ENCODE measurements at regions not wholly inside any gene's neighbourhood (a gene's known extent, or its start where the extent isn't known, plus 50 kb on each side); places are given as distances from the start of the nearest gene placed in this dataset.
"Not testable (repeated sequence)": the region's sequence is repeated elsewhere in the genome, so short reads cannot be mapped to it uniquely, and the experiment has no call there.

DNA sequence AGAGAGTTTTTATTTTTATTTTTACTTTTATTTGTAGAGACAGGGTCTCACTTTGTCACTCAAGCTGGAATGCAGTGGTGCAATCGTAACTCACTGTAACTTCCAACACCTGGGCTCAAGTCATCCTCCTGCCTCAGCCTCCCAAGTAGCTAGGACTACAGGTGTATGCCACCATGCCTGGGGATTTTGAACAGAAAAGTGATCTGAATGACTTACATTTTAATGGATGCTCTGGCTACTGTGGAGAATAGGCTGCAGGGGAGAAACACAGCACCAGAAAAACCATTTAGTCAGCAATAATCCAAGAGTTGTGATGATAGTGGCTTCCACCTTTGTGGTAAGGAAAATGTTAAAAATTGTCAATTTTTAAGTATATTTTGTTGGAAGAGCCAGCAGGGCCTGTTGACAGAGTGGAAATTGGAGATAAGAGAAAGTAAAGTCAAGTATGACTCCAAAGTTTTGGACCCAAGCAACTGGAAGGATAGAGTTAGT is 106.0 kb upstream of the LOC128125822 start:
- intact Hi-C loops (cut with DNase I): no loop called here
- no peaks in the 10 kb centered on the region for H3K4me1 ChIP-seq (ENCODE audit: control insufficient read depth in 2 of 3, insufficient read depth in 2 of 3, low read depth in 1 of 3, low read length in 3 of 3)
- H3K27me3 ChIP-seq (ENCODE audit: control insufficient read depth, insufficient read depth, low read length): no peaks in the 10 kb centered on the region
- H3K27ac ChIP-seq (ENCODE audit: low read depth in 2 of 2, low read length in 2 of 2): no peak overlapping the region
- no peak overlapping the region for H3K4me3 ChIP-seq (ENCODE audit: low read length in 3 of 3)
- no peak overlapping the region for H3K9ac ChIP-seq (ENCODE audit: low read length in 3 of 3)
- H3K36me3 ChIP-seq (ENCODE audit: control insufficient read depth in 2 of 3, insufficient read depth in 3 of 3, low read length in 3 of 3): no peaks in the 10 kb centered on the region
- FAIRE-seq (no peak), DNase-seq (no peak)
- no peak for TF ChIP-seq CTCF (IDR thresholded peaks at IDR 0.05; ENCODE audit: borderline replicate concordance, extremely low read depth, insufficient read depth)
- H3K9me3 ChIP-seq (ENCODE audit: control insufficient read depth in 2 of 3, insufficient read depth in 1 of 3, low read length in 3 of 3): no peaks in the 10 kb centered on the region

GRCh38 chr6:63467247-63467954 is 104.9 kb upstream of the LOC128125822 start:
- DNase-seq: no peak
- no peaks in the 10 kb centered on the region for H3K4me1 ChIP-seq (ENCODE audit: control insufficient read depth in 2 of 3, insufficient read depth in 2 of 3, low read depth in 1 of 3, low read length in 3 of 3)
- no peak overlapping the region for H3K4me3 ChIP-seq (ENCODE audit: low read length in 3 of 3)
- no peak overlapping the region for H3K27ac ChIP-seq (ENCODE audit: low read depth in 2 of 2, low read length in 2 of 2)
- FAIRE-seq: no peak
- intact Hi-C loops (cut with DNase I): no loop called here
- H3K9me3 ChIP-seq (ENCODE audit: control insufficient read depth in 2 of 3, insufficient read depth in 1 of 3, low read length in 3 of 3): no peaks in the 10 kb centered on the region
- no peaks in the 10 kb centered on the region for H3K27me3 ChIP-seq (ENCODE audit: control insufficient read depth, insufficient read depth, low read length)
- no peaks in the 10 kb centered on the region for H3K36me3 ChIP-seq (ENCODE audit: control insufficient read depth in 2 of 3, insufficient read depth in 3 of 3, low read length in 3 of 3)
- no peak for TF ChIP-seq CTCF (IDR thresholded peaks at IDR 0.05; ENCODE audit: borderline replicate concordance, extremely low read depth, insufficient read depth)
- no peak overlapping the region for H3K9ac ChIP-seq (ENCODE audit: low read length in 3 of 3)

DNA sequence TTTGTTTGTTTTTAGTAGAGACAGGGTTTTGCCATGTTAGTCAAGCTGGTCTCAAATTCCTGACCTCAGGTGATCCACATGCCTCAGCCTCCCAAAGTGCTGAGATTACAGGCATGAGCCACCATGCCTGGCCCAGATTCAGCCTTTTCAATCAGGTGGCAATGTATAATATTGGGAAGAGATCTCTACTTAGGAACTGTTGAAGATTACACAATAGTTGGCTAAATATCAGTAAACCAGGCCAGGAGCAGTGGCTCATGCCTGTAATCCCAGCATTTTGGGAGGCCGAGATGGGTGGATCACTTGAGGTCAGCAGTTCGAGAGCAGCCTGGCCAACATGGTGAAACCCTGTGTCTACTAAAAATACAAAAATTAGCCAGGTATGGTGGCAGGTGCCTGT is 101.1 kb upstream of the LOC128125822 start:
- H3K27me3 ChIP-seq (ENCODE audit: control insufficient read depth, insufficient read depth, low read length); H3K9me3 ChIP-seq (ENCODE audit: control insufficient read depth in 2 of 3, insufficient read depth in 1 of 3, low read length in 3 of 3); H3K27ac ChIP-seq (ENCODE audit: low read depth in 2 of 2, low read length in 2 of 2); FAIRE-seq; H3K36me3 ChIP-seq (ENCODE audit: control insufficient read depth in 2 of 3, insufficient read depth in 3 of 3, low read length in 3 of 3); H3K4me3 ChIP-seq (ENCODE audit: low read length in 3 of 3); H3K9ac ChIP-seq (ENCODE audit: low read length in 3 of 3); intact Hi-C loops (cut with DNase I); DNase-seq; H3K4me1 ChIP-seq (ENCODE audit: control insufficient read depth in 2 of 3, insufficient read depth in 2 of 3, low read depth in 1 of 3, low read length in 3 of 3): not testable (repeated sequence)

DNA sequence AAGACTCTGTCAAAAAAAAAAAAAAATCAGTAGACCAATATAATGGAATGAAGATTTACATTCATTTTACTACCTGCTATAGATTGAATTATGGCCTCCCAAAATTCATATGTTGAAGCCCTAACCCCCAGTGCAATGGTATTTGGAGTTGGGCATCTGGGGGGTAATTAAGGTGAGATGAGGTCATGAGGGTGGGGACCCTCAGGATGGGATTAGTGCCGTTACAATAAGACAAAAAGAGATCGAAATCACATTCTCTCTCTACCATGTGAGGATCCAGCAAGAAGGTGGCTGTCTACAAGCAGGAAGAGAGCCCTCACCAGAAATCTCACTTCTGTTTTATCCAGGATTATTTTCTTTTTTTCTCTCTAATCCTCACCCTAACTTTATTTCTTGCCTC is 100.6 kb upstream of the LOC128125822 start:
- FAIRE-seq (no peak), DNase-seq (no peak)
- H3K9me3 ChIP-seq (ENCODE audit: control insufficient read depth in 2 of 3, insufficient read depth in 1 of 3, low read length in 3 of 3): no peaks in the 10 kb centered on the region
- H3K36me3 ChIP-seq (ENCODE audit: control insufficient read depth in 2 of 3, insufficient read depth in 3 of 3, low read length in 3 of 3): no peaks in the 10 kb centered on the region
- H3K27ac ChIP-seq (ENCODE audit: low read depth in 2 of 2, low read length in 2 of 2): no peak overlapping the region
- H3K4me3 ChIP-seq (ENCODE audit: low read length in 3 of 3): no peak overlapping the region
- no peak for TF ChIP-seq CTCF (IDR thresholded peaks at IDR 0.05; ENCODE audit: borderline replicate concordance, extremely low read depth, insufficient read depth)
- no peak overlapping the region for H3K9ac ChIP-seq (ENCODE audit: low read length in 3 of 3)
- H3K27me3 ChIP-seq (ENCODE audit: control insufficient read depth, insufficient read depth, low read length): no peaks in the 10 kb centered on the region
- intact Hi-C loops (cut with DNase I): no loop called here
- no peaks in the 10 kb centered on the region for H3K4me1 ChIP-seq (ENCODE audit: control insufficient read depth in 2 of 3, insufficient read depth in 2 of 3, low read depth in 1 of 3, low read length in 3 of 3)

Measured in kidney (tissue), 13 donors.